GM18861 (cell line): ENCODE measurements at regions not wholly inside any gene's neighbourhood (a gene's known extent, or its start where the extent isn't known, plus 50 kb on each side); places are given as distances from the start of the nearest gene placed in this dataset.

ENCODE experiments used
- ATAC-seq: cut with Tn5 transposase; IDR thresholded peaks from one replicate; pipeline ENCODE4 v1.9.1; 2021; ENCODE audit not compliant: unreplicated experiment

DNA sequence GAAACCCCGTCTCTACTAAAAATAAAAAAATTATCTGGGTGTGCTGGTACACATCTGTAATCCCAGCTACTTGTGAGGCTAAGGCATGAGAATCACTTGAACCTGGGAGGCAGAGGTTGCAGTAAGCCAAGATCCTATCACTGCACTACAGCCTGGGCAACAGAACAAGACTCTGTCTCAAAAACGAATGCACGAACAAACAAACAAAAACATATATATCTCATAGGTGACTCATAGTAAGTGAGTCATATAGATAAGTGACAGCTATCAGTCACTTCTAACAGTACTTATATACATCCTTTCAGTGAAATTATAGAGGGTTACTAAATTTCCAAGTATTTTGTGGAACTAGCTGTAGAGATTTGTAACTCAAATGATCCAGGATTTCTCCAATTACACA is 127.3 kb upstream of the FIGN start:
- ATAC-seq: no peak

GRCh38 chr2:163859951-163860350 is 124.1 kb upstream of the FIGN start:
- ATAC-seq: no peak

- no peak for ATAC-seq
These were observed 121.1 kb upstream of the FIGN start for GRCh38 chr2:163856941-163857340.

GRCh38 chr2:163852616-163853015 is 116.8 kb upstream of the FIGN start:
- no peak for ATAC-seq

DNA sequence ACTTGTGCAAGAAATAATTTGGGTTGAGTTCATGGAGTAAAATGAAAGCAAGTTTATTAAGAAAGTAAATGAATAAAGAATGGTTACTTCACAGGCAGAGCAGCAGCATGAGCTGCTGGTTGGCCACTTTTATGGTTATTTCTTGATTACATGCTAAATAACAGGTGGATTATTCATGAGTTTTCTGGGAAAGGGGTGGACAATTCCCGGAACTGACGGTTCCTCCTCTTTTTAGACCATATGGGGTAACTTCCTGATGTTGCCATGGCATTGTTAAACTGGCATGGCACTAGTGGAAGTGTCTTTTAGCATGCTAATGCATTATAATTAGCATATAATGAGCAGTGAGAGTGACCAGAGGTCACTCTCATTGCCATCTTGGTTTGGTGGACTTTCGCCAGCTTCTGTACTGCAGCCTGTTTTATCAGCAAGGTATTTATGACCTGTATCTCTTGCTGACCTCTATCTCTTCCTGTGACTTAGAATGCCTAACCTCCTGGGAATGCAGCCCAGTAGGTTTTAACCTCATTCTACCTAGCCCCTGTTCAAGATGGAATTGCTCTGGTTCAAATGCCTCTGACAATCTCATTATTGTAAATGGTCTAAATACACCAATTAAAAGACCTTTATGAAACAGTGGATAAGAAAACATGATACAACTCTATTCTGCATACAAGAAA is 114.1 kb upstream of the FIGN start:
- no peak for ATAC-seq

DNA sequence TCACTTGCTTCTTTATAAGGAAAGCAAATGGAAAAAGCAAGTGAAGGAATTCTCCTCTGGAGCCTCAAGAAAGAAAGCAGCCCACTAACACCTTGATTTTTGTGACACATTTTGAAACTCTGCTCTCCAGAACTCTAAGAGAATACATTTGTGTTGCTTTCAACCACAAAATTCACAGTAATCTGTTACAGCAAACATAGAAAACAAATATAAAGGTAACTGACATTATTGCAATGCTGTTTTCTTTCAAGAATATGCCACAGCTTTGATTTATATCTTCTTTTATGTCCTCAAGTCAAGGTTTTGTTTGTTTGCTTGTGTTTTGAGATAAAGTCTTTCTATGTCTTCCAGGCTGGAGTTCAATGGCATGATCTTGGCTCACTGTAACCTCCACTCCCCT is 103.1 kb upstream of the FIGN start:
- no peak for ATAC-seq

- no peak for ATAC-seq
These were observed 100.4 kb upstream of the FIGN start for GRCh38 chr2:163836167-163836566.

DNA sequence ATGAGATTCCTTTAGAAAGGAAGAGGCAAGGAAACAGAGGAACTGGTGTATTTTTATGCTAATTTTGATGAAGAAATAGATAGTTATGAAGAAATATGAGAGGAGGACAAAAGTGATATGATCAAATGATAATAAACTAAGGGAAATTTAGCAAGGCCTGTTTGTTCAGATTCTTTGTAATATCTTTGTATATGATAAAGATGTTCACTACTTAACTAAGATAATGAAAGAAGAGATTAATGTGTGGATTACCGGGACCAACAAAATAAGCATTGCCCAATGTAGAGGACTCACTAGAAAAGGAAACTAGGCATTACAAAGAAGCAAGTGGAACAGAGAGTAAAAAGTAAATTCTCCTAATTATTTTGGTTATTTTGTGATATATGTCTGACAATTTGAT is 99.0 kb upstream of the FIGN start:
- no peak for ATAC-seq

DNA sequence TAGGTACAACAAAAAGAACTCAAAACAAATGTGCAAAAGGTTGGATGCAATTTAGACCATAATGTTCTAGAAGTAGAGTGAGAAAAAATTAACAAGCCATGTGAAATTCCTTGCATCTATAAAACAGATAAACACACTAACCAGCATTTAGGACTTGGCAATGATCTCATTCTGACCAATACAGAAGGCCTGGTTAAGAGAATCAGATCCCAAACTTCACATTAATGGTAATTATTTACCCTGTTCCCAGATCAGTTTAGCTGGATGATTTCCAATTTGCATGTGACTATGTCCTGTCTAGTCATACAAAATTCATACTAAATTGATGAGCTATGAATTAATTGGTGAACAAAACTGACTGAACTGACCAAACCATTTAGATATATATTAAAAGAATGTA is 98.4 kb upstream of the FIGN start:
- no peak for ATAC-seq

GRCh38 chr2:163828771-163829170 is 93.0 kb upstream of the FIGN start:
- no peak for ATAC-seq

DNA sequence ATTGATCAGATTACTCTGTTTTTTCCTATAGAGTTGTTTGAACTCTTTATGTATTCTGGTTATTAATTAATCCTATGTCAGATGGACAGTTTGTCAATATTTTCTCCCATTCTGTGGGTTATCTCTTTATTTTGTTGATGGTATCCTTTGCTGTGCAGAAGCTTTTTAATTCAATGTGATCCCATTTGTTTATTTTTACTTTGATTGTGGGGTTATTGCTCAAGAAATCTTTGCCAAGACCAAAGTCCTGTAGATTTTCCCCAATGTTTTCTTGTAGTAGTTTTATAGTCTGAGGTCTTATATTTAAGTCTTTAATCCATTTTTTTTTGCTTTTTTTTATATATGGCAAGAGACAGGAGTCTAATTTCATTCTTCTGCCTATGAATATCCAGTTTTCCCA is 86.2 kb upstream of the FIGN start:
- no peak for ATAC-seq

GRCh38 chr2:163812926-163813520 is 77.2 kb upstream of the FIGN start:
- ATAC-seq: no peak

DNA sequence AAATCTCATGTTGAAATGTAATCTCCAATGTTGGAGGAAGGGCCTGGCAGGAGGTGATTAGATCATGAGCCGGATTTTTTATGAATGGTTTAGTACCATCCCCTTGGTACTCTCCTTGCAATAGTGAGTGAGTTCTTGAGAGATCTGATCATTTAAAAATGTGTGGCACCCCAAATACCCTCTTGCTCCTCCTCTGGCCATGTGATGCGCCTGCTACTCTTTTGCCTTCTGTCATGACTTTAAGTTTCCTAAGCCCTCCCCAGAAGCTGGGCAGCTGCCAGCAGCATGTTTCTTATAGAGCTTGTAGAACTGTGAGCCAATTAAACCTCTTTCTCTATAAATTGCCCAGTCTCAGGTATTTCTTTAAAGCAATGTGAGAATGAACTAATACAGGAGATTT is 72.6 kb upstream of the FIGN start:
- no peak for ATAC-seq

DNA sequence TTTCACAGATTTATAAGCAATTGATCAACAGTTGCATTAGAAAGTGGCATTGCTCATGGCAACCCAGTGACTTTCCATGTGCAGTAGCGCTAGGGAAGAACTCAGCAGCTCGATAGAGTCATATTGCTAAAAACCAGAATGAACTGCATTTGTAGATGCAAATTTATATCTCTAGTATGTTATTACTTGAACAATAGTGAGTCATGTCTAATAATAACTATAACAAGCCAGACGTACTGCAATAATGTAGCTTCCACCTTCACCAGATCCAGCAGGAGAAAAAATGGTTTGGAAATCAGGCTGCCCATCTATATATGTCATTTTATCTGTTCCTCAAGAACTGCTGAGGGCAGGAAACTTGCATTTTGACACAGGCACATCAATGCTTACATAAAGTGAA is 66.5 kb upstream of the FIGN start:
- ATAC-seq: no peak

DNA sequence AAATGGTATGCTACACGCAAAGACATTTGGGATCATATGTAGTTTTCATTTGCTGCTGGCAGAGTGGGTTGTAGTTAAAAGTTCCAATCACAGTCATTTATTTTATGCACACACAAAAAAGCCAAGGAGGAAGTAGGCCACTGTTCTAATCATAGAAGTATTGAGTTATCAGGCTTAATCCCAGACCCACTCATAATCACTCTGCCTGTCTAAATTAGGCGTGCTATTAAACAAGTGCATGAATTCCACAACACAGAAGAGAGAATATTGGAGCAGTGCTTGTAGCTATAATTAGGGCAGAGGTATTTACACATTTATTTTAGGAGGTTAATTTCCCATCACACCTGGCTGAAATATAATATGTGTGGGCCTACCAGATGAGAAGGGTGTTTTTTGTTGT is 65.7 kb upstream of the FIGN start:
- no peak for ATAC-seq

- ATAC-seq: no peak
These were observed 65.2 kb upstream of the FIGN start for GRCh38 chr2:163800951-163801381.

- no peak for ATAC-seq
These were observed 64.0 kb upstream of the FIGN start for GRCh38 chr2:163799807-163800206.

- no peak for ATAC-seq
These were observed 58.8 kb upstream of the FIGN start for GRCh38 chr2:163794635-163795034.
